ENCODE measurements at regions not wholly inside any gene's neighbourhood (a gene's known extent, or its start where the extent isn't known, plus 50 kb on each side); places are given as distances from the start of the nearest gene placed in this dataset.

DNA sequence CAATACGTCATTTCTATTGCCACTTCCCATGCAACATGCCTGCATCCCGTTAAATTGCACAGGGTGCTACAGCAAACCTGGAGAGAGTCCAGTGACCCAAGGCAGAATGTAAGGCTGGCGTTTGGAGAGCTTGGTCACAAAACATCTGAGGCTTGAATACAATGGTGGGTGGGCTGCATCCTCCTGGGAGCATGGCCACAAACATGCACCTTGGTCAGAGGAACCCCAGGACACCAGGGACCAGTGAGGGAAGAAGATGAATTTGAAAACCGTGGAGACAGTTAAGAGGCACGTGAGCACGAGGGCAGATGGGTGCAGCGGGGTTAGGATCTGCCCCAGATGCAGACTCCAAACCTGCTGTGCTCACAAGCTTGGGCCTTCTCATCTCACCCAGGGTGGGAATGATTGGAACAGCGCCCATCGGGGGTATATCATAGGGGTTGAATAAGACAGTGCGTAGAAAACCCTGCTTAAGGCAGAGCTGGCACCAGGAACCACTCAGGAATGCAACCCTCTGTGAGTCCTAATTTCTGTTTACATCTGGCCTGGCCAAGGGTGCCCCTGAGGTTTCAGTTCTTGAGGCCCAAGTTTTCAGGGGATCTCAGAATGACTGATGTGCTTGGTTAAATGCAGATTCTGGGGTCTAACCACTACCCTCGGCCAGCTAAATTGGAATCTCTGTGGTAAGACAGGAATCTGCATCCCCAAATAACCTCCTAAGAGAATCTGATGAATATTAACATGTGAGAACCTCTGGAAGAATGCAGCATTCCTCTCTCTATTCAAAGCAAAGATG lies 97.2 kb downstream of the ARL4C start:
- TF ChIP-seq, protein P1, sequence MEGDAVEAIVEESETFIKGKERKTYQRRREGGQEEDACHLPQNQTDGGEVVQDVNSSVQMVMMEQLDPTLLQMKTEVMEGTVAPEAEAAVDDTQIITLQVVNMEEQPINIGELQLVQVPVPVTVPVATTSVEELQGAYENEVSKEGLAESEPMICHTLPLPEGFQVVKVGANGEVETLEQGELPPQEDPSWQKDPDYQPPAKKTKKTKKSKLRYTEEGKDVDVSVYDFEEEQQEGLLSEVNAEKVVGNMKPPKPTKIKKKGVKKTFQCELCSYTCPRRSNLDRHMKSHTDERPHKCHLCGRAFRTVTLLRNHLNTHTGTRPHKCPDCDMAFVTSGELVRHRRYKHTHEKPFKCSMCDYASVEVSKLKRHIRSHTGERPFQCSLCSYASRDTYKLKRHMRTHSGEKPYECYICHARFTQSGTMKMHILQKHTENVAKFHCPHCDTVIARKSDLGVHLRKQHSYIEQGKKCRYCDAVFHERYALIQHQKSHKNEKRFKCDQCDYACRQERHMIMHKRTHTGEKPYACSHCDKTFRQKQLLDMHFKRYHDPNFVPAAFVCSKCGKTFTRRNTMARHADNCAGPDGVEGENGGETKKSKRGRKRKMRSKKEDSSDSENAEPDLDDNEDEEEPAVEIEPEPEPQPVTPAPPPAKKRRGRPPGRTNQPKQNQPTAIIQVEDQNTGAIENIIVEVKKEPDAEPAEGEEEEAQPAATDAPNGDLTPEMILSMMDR (conservative IDR thresholded peaks at IDR 0.05; ENCODE audit: low read depth, low read length): no peak
- no peak for TF ChIP-seq EZH2 (IDR thresholded peaks at IDR 0.05; ENCODE audit: borderline replicate concordance, low read depth, low read length, poor library complexity, severe bottlenecking)
